ENCODE measurements at regions not wholly inside any gene's neighbourhood (a gene's known extent, or its start where the extent isn't known, plus 50 kb on each side); places are given as distances from the start of the nearest gene placed in this dataset.

DNA sequence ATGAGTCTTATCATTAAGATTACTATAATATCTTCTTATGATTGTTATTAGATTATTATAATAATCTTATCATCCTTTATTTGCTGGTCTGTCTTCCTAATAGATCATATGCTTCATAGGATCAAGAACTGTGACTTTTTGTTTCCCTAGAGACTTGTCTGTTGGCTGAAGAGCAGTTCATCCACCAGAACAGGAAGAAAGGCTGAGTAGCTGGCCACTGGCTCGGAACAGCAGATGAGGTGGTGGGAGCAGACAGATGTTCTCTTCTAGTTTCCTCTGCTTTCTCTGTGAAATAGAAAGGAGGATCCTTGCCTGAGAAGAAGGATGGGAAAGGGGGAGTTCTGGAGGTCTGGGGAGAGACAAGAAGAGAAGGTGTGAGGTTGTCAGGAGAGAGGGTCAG, 120.0 kb downstream of the CCNA1 start:
- TF ChIP-seq RNF2 (IDR thresholded peaks at IDR 0.05; ENCODE audit: borderline replicate concordance, low read depth) (no peak), HDAC2 (IDR thresholded peaks at IDR 0.05) (no peak), NFE2L2 (conservative IDR thresholded peaks at IDR 0.05; ENCODE audit: low read length) (no peak), MAFK (IDR thresholded peaks at IDR 0.05; ENCODE audit: partially characterized antibody) (no peak), EP300 (IDR thresholded peaks at IDR 0.05) (no peak), JUN (IDR thresholded peaks at IDR 0.05) (no peak), RFX5 (IDR thresholded peaks at IDR 0.05) (no peak), SMC3 (IDR thresholded peaks at IDR 0.05) (no peak), CEBPB (IDR thresholded peaks at IDR 0.05) (no peak), HOXA7 (CRISPR knock-in tag; IDR thresholded peaks at IDR 0.05) (no peak)
- TF ChIP-seq, protein P1, sequence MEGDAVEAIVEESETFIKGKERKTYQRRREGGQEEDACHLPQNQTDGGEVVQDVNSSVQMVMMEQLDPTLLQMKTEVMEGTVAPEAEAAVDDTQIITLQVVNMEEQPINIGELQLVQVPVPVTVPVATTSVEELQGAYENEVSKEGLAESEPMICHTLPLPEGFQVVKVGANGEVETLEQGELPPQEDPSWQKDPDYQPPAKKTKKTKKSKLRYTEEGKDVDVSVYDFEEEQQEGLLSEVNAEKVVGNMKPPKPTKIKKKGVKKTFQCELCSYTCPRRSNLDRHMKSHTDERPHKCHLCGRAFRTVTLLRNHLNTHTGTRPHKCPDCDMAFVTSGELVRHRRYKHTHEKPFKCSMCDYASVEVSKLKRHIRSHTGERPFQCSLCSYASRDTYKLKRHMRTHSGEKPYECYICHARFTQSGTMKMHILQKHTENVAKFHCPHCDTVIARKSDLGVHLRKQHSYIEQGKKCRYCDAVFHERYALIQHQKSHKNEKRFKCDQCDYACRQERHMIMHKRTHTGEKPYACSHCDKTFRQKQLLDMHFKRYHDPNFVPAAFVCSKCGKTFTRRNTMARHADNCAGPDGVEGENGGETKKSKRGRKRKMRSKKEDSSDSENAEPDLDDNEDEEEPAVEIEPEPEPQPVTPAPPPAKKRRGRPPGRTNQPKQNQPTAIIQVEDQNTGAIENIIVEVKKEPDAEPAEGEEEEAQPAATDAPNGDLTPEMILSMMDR (IDR thresholded peaks at IDR 0.05), result no peak

Data from A549 (cell line).